HEK293T (cell line): ENCODE measurements at regions not wholly inside any gene's neighbourhood (a gene's known extent, or its start where the extent isn't known, plus 50 kb on each side); places are given as distances from the start of the nearest gene placed in this dataset.

Source experiments
- CTCF ChIA-PET: fragments of 350-600 bp; formaldehyde crosslinking; extraction: SDS; loops from one replicate; lab custom pipeline; 2021; ENCODE audit warnings: antibody characterized with exemption, inconsistent platforms; lab: Yijun Ruan, JAX
- POLR2A ChIA-PET: fragments of 350-600 bp; formaldehyde crosslinking; extraction: SDS; loops from one replicate; lab custom pipeline; 2020; ENCODE audit warnings: antibody characterized with exemption, inconsistent platforms; lab: Yijun Ruan, JAX
- DNase-seq: peaks from one replicate; pipeline ENCODE4 v3.0.0; 2012; ENCODE audit warnings: mixed read lengths; ENCODE audit errors: extremely low spot score
- ARNT ChIP-seq: fragments of 450-650 bp; IDR thresholded peaks from 2 replicates; pipeline ENCODE4 v1.6.1; 2017; ENCODE audit warnings: mild to moderate bottlenecking
- BHLHE40 ChIP-seq: fragments of 450-650 bp; IDR thresholded peaks from 2 replicates; pipeline ENCODE4 v1.6.1; 2016; ENCODE audit warnings: mild to moderate bottlenecking, moderate library complexity, borderline replicate concordance
- CTBP1 ChIP-seq: fragments of 450-650 bp; IDR thresholded peaks from 2 replicates; pipeline ENCODE4 v1.6.1; 2016; ENCODE audit warnings: borderline replicate concordance
- ELF4 ChIP-seq: fragments of 450-650 bp; IDR thresholded peaks from 2 replicates; pipeline ENCODE4 v1.6.1; 2017; ENCODE audit warnings: antibody characterized with exemption
- FOXA1 ChIP-seq: fragments of 450-650 bp; IDR thresholded peaks from 2 replicates; pipeline ENCODE4 v1.6.1; 2016; ENCODE audit warnings: mild to moderate bottlenecking
- FOXK2 ChIP-seq: fragments of 450-650 bp; IDR thresholded peaks from 2 replicates; pipeline ENCODE4 v1.6.1; 2016; ENCODE audit warnings: mild to moderate bottlenecking
- FOXM1 ChIP-seq: fragments of 450-650 bp; IDR thresholded peaks from 2 replicates; pipeline ENCODE4 v1.6.1; 2017; ENCODE audit warnings: mild to moderate bottlenecking, borderline replicate concordance
- HDGF ChIP-seq: fragments of 450-650 bp; IDR thresholded peaks from 2 replicates; pipeline ENCODE4 v1.6.1; 2017; ENCODE audit warnings: antibody characterized with exemption, borderline replicate concordance
- L3MBTL2 ChIP-seq: fragments of 450-650 bp; conservative IDR thresholded peaks from 2 replicates; pipeline ENCODE4 v1.6.1; 2016; ENCODE audit warnings: mild to moderate bottlenecking
- LEF1 ChIP-seq: fragments of 450-650 bp; IDR thresholded peaks from 2 replicates; pipeline ENCODE4 v1.6.1; 2017; ENCODE audit warnings: mild to moderate bottlenecking, borderline replicate concordance
- NFRKB ChIP-seq: fragments of 450-650 bp; IDR thresholded peaks from 2 replicates; pipeline ENCODE4 v1.6.1; 2016; ENCODE audit warnings: mild to moderate bottlenecking, moderate library complexity
- PKNOX1 ChIP-seq: fragments of 450-650 bp; IDR thresholded peaks from 2 replicates; pipeline ENCODE4 v1.6.1; 2016
- SP1 ChIP-seq: fragments of 450-650 bp; IDR thresholded peaks from 2 replicates; pipeline ENCODE4 v1.6.1; 2017
- SUZ12 ChIP-seq: fragments of 450-650 bp; IDR thresholded peaks from 2 replicates; pipeline ENCODE4 v1.6.1; 2016; ENCODE audit warnings: mild to moderate bottlenecking
- TARDBP ChIP-seq: fragments of 450-650 bp; IDR thresholded peaks from 2 replicates; pipeline ENCODE4 v1.6.1; 2016
- ZNF384 ChIP-seq: fragments of 450-650 bp; IDR thresholded peaks from 2 replicates; pipeline ENCODE4 v1.6.1; 2016

- TF ChIP-seq PKNOX1 (no peak), NFRKB (no peak), SUZ12 (no peak), FOXA1 (no peak), HDGF (no peak), LEF1 (no peak), BHLHE40 (no peak), TARDBP (no peak), L3MBTL2 (no peak), ELF4 (no peak), ARNT (no peak), FOXK2 (no peak), FOXM1 (no peak), SP1 (no peak), CTBP1 (no peak), ZNF384 (no peak)
- ChIA-PET CTCF (no interaction called here), POLR2A (no interaction called here)
- no peak for DNase-seq
These were observed 125.7 kb upstream of the CPXCR1 start for GRCh38 chrX:88621278-88621677.

GRCh38 chrX:88655460-88655859 lies 91.6 kb upstream of the CPXCR1 start:
- CTCF ChIA-PET, result no interaction called here
- POLR2A ChIA-PET, result no interaction called here
- DNase-seq, result no peak
- TF ChIP-seq ARNT (no peak), SUZ12 (no peak), LEF1 (no peak), BHLHE40 (no peak), NFRKB (no peak), FOXA1 (no peak), PKNOX1 (no peak), L3MBTL2 (no peak), ELF4 (no peak), SP1 (no peak), TARDBP (no peak), FOXM1 (no peak), ZNF384 (no peak), FOXK2 (no peak), CTBP1 (no peak), HDGF (no peak)

- no peak for TF ChIP-seq ELF4
- no peak for TF ChIP-seq SP1
- TF ChIP-seq PKNOX1, result no peak
- TF ChIP-seq CTBP1, result no peak
- TF ChIP-seq HDGF, result no peak
- TF ChIP-seq SUZ12, result no peak
- no peak for TF ChIP-seq FOXK2
- no peak for TF ChIP-seq ARNT
- TF ChIP-seq ZNF384, result no peak
- no peak for TF ChIP-seq L3MBTL2
- TF ChIP-seq NFRKB, result no peak
- no peak for TF ChIP-seq FOXA1
- no peak for TF ChIP-seq LEF1
- POLR2A ChIA-PET, result no interaction called here
These were observed 86.2 kb upstream of the CPXCR1 start for GRCh38 chrX:88660836-88661235.

GRCh38 chrX:88672261-88672660 lies 74.8 kb upstream of the CPXCR1 start:
- TF ChIP-seq BHLHE40 (no peak), L3MBTL2 (no peak), NFRKB (no peak), TARDBP (no peak), ZNF384 (no peak), LEF1 (no peak), SP1 (no peak), SUZ12 (no peak), FOXA1 (no peak), PKNOX1 (no peak), FOXM1 (no peak), FOXK2 (no peak), HDGF (no peak), ARNT (no peak), ELF4 (no peak), CTBP1 (no peak)
- ChIA-PET CTCF (no interaction called here), POLR2A (no interaction called here)
- DNase-seq, result no peak

More at GRCh38 chrX:88660836-88661235, 86.2 kb upstream of the CPXCR1 start:
- CTCF ChIA-PET, result no interaction called here
- no peak for DNase-seq
